IPS DF 6.9 (cell line): ENCODE measurements at regions not wholly inside any gene's neighbourhood (a gene's known extent, or its start where the extent isn't known, plus 50 kb on each side); places are given as distances from the start of the nearest gene placed in this dataset.

Source experiments
- DNase-seq: peaks from one replicate; pipeline ENCODE4 v3.0.0-alpha.2; 2013; ENCODE audit warnings: low read depth, low spot score
- H3K27ac ChIP-seq: one replicate; pipeline ENCODE4 v1.5.1; 2013; ENCODE audit warnings: low read length, control low read depth
- H3K27me3 ChIP-seq: 2 replicates; pipeline ENCODE4 v1.6.1; 2013; ENCODE audit warnings: mild to moderate bottlenecking, low read length; ENCODE audit not compliant: control insufficient read depth, insufficient read depth
- H3K36me3 ChIP-seq: 2 replicates; pipeline ENCODE4 v1.6.1; 2013; ENCODE audit warnings: low read length; ENCODE audit not compliant: control insufficient read depth, insufficient read depth
- H3K4me1 ChIP-seq: 2 replicates; pipeline ENCODE4 v1.6.1; 2013; ENCODE audit warnings: low read length; ENCODE audit not compliant: control insufficient read depth, insufficient read depth
- H3K4me3 ChIP-seq: 2 replicates; pipeline ENCODE4 v1.5.1; 2013; ENCODE audit warnings: mild to moderate bottlenecking, low read length
- H3K9me3 ChIP-seq: 2 replicates; pipeline ENCODE4 v1.6.1; 2013; ENCODE audit warnings: low read length, inconsistent platforms; ENCODE audit not compliant: control insufficient read depth, insufficient read depth
- WGBS: extraction: QIAGEN DNeasy Blood & Tissue Kit; methylation state at CpG from one replicate; pipeline ENCODE4 v1.1.7; 2013; ENCODE audit warnings: mixed read lengths, missing lambda C conversion rate; ENCODE audit not compliant: insufficient read length, insufficient coverage; 5-methylcytosine and 5-hydroxymethylcytosine counted together

- no peaks in the 10 kb centered on the region for H3K9me3 ChIP-seq
- no CpG with 5 or more reads among the region's 5 CpGs for WGBS
- H3K27ac ChIP-seq: no peak overlapping the region
- no peak for DNase-seq
- no peaks in the 10 kb centered on the region for H3K27me3 ChIP-seq
- H3K36me3 ChIP-seq: no peaks in the 10 kb centered on the region
- H3K4me3 ChIP-seq: no peak overlapping the region
- H3K4me1 ChIP-seq: no peaks in the 10 kb centered on the region
These were observed 68.9 kb upstream of the CDH18 start for GRCh38 chr5:20056933-20057332.

GRCh38 chr5:20055301-20055700 lies 67.3 kb upstream of the CDH18 start:
- no CpG with 5 or more reads among the region's 1 CpG for WGBS
- Histone ChIP-seq H3K27ac (no peak overlapping the region), H3K4me1 (no peaks in the 10 kb centered on the region), H3K4me3 (no peak overlapping the region), H3K27me3 (no peaks in the 10 kb centered on the region), H3K36me3 (no peaks in the 10 kb centered on the region), H3K9me3 (no peaks in the 10 kb centered on the region)
- no peak for DNase-seq

GRCh38 chr5:20050262-20050661 lies 62.3 kb upstream of the CDH18 start:
- no peak for DNase-seq
- Histone ChIP-seq H3K36me3 (no peaks in the 10 kb centered on the region), H3K4me3 (no peak overlapping the region), H3K4me1 (no peaks in the 10 kb centered on the region), H3K27ac (no peak overlapping the region), H3K27me3 (no peaks in the 10 kb centered on the region), H3K9me3 (no peaks in the 10 kb centered on the region)

- Histone ChIP-seq H3K27me3 (no peaks in the 10 kb centered on the region), H3K36me3 (no peaks in the 10 kb centered on the region), H3K27ac (no peak overlapping the region), H3K4me3 (no peak overlapping the region), H3K4me1 (no peaks in the 10 kb centered on the region), H3K9me3 (no peaks in the 10 kb centered on the region)
- DNase-seq: no peak
These were observed 56.5 kb upstream of the CDH18 start for GRCh38 chr5:20044460-20044859.

- Histone ChIP-seq H3K4me1 (no peaks in the 10 kb centered on the region), H3K4me3 (no peak overlapping the region), H3K27ac (no peak overlapping the region), H3K36me3 (no peaks in the 10 kb centered on the region), H3K27me3 (no peaks in the 10 kb centered on the region), H3K9me3 (no peaks in the 10 kb centered on the region)
- no CpG with 5 or more reads among the region's 6 CpGs for WGBS
- DNase-seq: no peak
These were observed 53.6 kb upstream of the CDH18 start for GRCh38 chr5:20041326-20042274.

GRCh38 chr5:20040901-20041300 lies 52.9 kb upstream of the CDH18 start:
- no peaks in the 10 kb centered on the region for H3K36me3 ChIP-seq
- no peak overlapping the region for H3K4me3 ChIP-seq
- no peak for DNase-seq
- no peaks in the 10 kb centered on the region for H3K4me1 ChIP-seq
- WGBS: 100% methylated on average over 1 of the region's 4 CpGs
- no peaks in the 10 kb centered on the region for H3K27me3 ChIP-seq
- H3K27ac ChIP-seq: no peak overlapping the region
- no peaks in the 10 kb centered on the region for H3K9me3 ChIP-seq
